ENCODE measurements at regions not wholly inside any gene's neighbourhood (a gene's known extent, or its start where the extent isn't known, plus 50 kb on each side); places are given as distances from the start of the nearest gene placed in this dataset.

DNA sequence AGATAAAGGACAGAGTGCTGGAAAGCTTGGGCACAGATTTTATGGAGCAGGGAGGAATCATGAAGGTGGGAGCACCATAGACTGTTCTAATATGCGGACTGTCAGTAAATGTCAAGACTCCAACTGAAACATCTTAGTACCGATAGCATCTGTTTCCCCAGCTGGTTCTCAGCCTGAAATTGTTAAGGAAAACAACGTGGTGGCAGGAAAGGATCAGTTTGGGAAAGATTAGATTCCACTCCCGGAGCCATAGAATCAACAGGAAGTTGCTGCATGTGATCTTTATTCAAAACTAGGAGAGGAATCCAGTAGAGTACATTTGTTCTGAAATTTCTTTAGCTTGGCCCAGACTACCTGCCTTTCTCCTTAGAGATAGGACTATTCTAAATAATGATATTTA lies 559.1 kb downstream of the CSNK1G3 start:
- Histone ChIP-seq H3K4me3 (no peak overlapping the region), H3K27ac (peak overlapping the region in 2 of 4 donors; percentile 19 to 49), H3K9me3 (no peaks in the 10 kb centered on the region), H3K4me1 (no peaks in the 10 kb centered on the region), H3K36me3 (no peaks in the 10 kb centered on the region), H3K27me3 (no peaks in the 10 kb centered on the region)
- ATAC-seq (ENCODE audit: low FRiP score in 2 of 2): no peak
- TF ChIP-seq EP300 (IDR thresholded peaks at IDR 0.05) (peak in 1 of 4 donors; percentile 42), POLR2AphosphoS5 (IDR thresholded peaks at IDR 0.05) (peak in 1 of 2 donors; percentile 45)
- TF ChIP-seq, protein P1, sequence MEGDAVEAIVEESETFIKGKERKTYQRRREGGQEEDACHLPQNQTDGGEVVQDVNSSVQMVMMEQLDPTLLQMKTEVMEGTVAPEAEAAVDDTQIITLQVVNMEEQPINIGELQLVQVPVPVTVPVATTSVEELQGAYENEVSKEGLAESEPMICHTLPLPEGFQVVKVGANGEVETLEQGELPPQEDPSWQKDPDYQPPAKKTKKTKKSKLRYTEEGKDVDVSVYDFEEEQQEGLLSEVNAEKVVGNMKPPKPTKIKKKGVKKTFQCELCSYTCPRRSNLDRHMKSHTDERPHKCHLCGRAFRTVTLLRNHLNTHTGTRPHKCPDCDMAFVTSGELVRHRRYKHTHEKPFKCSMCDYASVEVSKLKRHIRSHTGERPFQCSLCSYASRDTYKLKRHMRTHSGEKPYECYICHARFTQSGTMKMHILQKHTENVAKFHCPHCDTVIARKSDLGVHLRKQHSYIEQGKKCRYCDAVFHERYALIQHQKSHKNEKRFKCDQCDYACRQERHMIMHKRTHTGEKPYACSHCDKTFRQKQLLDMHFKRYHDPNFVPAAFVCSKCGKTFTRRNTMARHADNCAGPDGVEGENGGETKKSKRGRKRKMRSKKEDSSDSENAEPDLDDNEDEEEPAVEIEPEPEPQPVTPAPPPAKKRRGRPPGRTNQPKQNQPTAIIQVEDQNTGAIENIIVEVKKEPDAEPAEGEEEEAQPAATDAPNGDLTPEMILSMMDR (IDR thresholded peaks at IDR 0.05): no peak
- DNase-seq: no peak
- WGBS, 2 donors: 51 to 54% methylated on average over 4 of the region's 4 CpGs

- DNase-seq (no peak), ATAC-seq (ENCODE audit: low FRiP score in 2 of 2) (no peak)
- 86 to 88% methylated on average over 1 to 2 of the region's 2 CpGs for WGBS, 2 donors
- Histone ChIP-seq H3K27me3 (no peaks in the 10 kb centered on the region), H3K4me1 (peaks cover 0 to 12% (median 9%) of the 10 kb centered on the region in 4 donors), H3K9me3 (no peaks in the 10 kb centered on the region), H3K4me3 (no peak overlapping the region), H3K27ac (no peak overlapping the region), H3K36me3 (no peaks in the 10 kb centered on the region)
- TF ChIP-seq POLR2A (IDR thresholded peaks at IDR 0.05) (no peak), POLR2AphosphoS5 (IDR thresholded peaks at IDR 0.05) (no peak), EP300 (IDR thresholded peaks at IDR 0.05) (no peak)
- TF ChIP-seq, protein P1 (IDR thresholded peaks at IDR 0.05): no peak
Measured at GRCh38 chr5:124065508-124065907, 553.5 kb downstream of the CSNK1G3 start.

DNA sequence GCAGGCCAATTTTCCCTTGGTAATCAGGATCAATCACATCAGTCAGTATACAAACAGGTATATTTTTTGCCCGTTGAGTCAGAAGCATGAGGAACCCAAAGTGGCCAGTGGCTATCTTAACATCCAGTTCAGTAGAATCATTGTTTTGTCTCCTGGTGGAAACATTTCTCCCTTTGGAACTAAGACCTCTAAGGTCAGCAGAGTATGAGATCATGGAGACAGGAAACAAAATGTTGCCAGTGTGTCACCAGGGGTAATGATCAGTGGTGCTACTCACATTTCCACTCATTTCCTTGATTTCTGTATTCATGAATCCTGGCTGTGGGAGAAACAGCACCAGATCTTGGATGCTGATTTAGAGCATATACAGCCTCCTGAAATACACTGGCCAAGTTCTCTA lies 553.0 kb downstream of the CSNK1G3 start:
- no peak overlapping the region for H3K27ac ChIP-seq
- TF ChIP-seq, protein P1 (IDR thresholded peaks at IDR 0.05): no peak
- no peak for TF ChIP-seq EP300 (IDR thresholded peaks at IDR 0.05)
- TF ChIP-seq POLR2AphosphoS5 (IDR thresholded peaks at IDR 0.05): no peak
- no peak for TF ChIP-seq POLR2A (IDR thresholded peaks at IDR 0.05)
- WGBS, 2 donors: 86 to 93% methylated on average over 1 of the region's 1 CpG
- no peaks in the 10 kb centered on the region for H3K36me3 ChIP-seq
- H3K4me3 ChIP-seq: no peak overlapping the region
- no peak for DNase-seq
- H3K27me3 ChIP-seq: no peaks in the 10 kb centered on the region
- ATAC-seq (ENCODE audit: low FRiP score in 2 of 2): no peak
- no peaks in the 10 kb centered on the region for H3K9me3 ChIP-seq
- peaks cover 0 to 16% (median 9%) of the 10 kb centered on the region in 4 donors for H3K4me1 ChIP-seq

DNA sequence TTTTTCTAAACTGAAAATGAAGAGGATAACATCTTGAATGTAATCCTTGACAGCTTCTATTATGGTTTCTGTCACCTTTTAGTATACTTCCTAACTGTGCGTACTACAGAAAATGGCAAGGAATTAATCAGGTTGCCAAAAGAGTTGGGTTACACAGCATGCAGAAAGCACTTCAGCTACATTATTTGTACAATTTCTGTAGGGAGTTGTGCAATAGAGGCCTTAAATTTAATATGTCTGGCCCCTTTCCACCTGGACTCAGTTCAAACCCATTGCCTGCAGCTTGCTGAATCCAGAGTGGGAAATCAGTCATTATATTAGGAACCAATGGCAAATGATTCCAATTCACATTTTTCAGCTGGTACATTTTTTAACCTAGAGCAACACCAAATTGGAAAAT lies 549.7 kb downstream of the CSNK1G3 start:
- Histone ChIP-seq H3K27me3 (no peaks in the 10 kb centered on the region), H3K4me1 (peaks cover 7 to 30% (median 18%) of the 10 kb centered on the region in 4 donors), H3K36me3 (no peaks in the 10 kb centered on the region), H3K9me3 (no peaks in the 10 kb centered on the region), H3K27ac (no peak overlapping the region), H3K4me3 (no peak overlapping the region)
- 52 to 54% methylated on average over 1 of the region's 1 CpG for WGBS, 2 donors
- TF ChIP-seq, protein P1 (IDR thresholded peaks at IDR 0.05): no peak
- no peak for TF ChIP-seq POLR2A (IDR thresholded peaks at IDR 0.05)
- TF ChIP-seq EP300 (IDR thresholded peaks at IDR 0.05): no peak
- TF ChIP-seq POLR2AphosphoS5 (IDR thresholded peaks at IDR 0.05): no peak
- peak in 1 of 2 donors; percentile 61 for DNase-seq
- peak in 1 of 2 donors; percentile 35 for ATAC-seq (ENCODE audit: low FRiP score in 2 of 2)

DNA sequence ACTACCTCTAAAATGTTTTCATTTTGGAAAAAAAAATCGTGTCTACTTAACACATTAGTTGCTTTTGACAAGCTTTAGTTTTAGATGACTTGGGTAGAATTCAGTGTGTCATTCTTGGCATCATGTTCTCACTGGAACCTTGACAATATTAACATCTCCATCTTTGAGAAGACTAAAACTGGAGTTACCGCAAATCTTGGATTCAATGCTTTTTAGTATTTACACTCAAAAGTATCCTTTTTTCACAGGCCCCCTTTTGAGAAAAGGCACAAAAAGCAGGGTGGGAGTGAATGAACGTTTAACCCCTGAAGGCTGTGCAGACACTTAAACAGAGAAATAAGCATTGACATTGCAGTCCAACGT lies 549.1 kb downstream of the CSNK1G3 start:
- no peaks in the 10 kb centered on the region for H3K36me3 ChIP-seq
- no peak overlapping the region for H3K27ac ChIP-seq
- peaks cover 7 to 30% (median 18%) of the 10 kb centered on the region in 4 donors for H3K4me1 ChIP-seq
- ATAC-seq (ENCODE audit: low FRiP score in 2 of 2) (no peak), DNase-seq (no peak)
- 56 to 61% methylated on average over 4 of the region's 4 CpGs for WGBS, 2 donors
- H3K4me3 ChIP-seq: no peak overlapping the region
- TF ChIP-seq POLR2AphosphoS5 (IDR thresholded peaks at IDR 0.05) (no peak), POLR2A (IDR thresholded peaks at IDR 0.05) (no peak), EP300 (IDR thresholded peaks at IDR 0.05) (no peak)
- TF ChIP-seq, protein P1 (IDR thresholded peaks at IDR 0.05): no peak
- no peaks in the 10 kb centered on the region for H3K9me3 ChIP-seq
- H3K27me3 ChIP-seq: no peaks in the 10 kb centered on the region
